Endodermal cell (in vitro differentiated cells): ENCODE measurements at regions not wholly inside any gene's neighbourhood (a gene's known extent, or its start where the extent isn't known, plus 50 kb on each side); places are given as distances from the start of the nearest gene placed in this dataset.
"Not testable (repeated sequence)": the region's sequence is repeated elsewhere in the genome, so short reads cannot be mapped to it uniquely, and the experiment has no call there.

Experiments used
- DNase-seq: peaks from one replicate; pipeline ENCODE4 v3.0.0-alpha.2; 2017
- H3K27ac ChIP-seq: 2 replicates; pipeline ENCODE4 v1.5.1; 2013; ENCODE audit warnings: mild to moderate bottlenecking, low read depth, low read length, moderate library complexity
- H3K27me3 ChIP-seq: 2 replicates; pipeline ENCODE4 v1.6.1; 2013; ENCODE audit warnings: mild to moderate bottlenecking, low read length, moderate library complexity; ENCODE audit not compliant: insufficient read depth, control insufficient read depth, poor library complexity, severe bottlenecking
- H3K36me3 ChIP-seq: 2 replicates; pipeline ENCODE4 v1.7.0; 2013; ENCODE audit warnings: mild to moderate bottlenecking, low read length, moderate library complexity; ENCODE audit not compliant: control insufficient read depth, insufficient read depth
- H3K4me1 ChIP-seq: one replicate; pipeline ENCODE4 v1.7.0; 2013; ENCODE audit warnings: low read length; ENCODE audit not compliant: control insufficient read depth, insufficient read depth
- H3K4me3 ChIP-seq: 2 replicates; pipeline ENCODE4 v1.5.1; 2013; ENCODE audit warnings: mild to moderate bottlenecking, low read length, moderate library complexity
- H3K9ac ChIP-seq: 2 replicates; pipeline ENCODE4 v1.6.1; 2013; ENCODE audit warnings: mild to moderate bottlenecking, low read length, moderate library complexity; ENCODE audit not compliant: poor library complexity, severe bottlenecking; ENCODE audit errors: extremely low read depth
- H3K9me3 ChIP-seq: 2 replicates; pipeline ENCODE4 v1.6.1; 2013; ENCODE audit warnings: mild to moderate bottlenecking, low read length, moderate library complexity; ENCODE audit not compliant: control insufficient read depth
- H3K27ac Mint-ChIP-seq: 2 replicates; pipeline ENCODE4 v1.8.0; 2020; ENCODE audit warnings: mixed read lengths
- H3K27me3 Mint-ChIP-seq: 2 replicates; pipeline ENCODE4 v1.8.0; 2021; ENCODE audit warnings: mild to moderate bottlenecking, mixed read lengths; ENCODE audit not compliant: insufficient read depth
- H3K36me3 Mint-ChIP-seq: 2 replicates; pipeline ENCODE4 v1.8.0; 2020; ENCODE audit warnings: low read depth, mixed read lengths
- H3K4me1 Mint-ChIP-seq: 2 replicates; pipeline ENCODE4 v1.8.0; 2020; ENCODE audit warnings: mixed read lengths
- H3K4me3 Mint-ChIP-seq: 2 replicates; pipeline ENCODE4 v1.8.0; 2020; ENCODE audit warnings: mild to moderate bottlenecking, moderate library complexity, mixed read lengths
- H3K9me3 Mint-ChIP-seq: 2 replicates; pipeline ENCODE4 v1.8.0; 2020; ENCODE audit warnings: mild to moderate bottlenecking, mixed read lengths
- WGBS, 2 experiments: methylation state at CpG; one replicate each; pipeline versions ENCODE4 v1.1.5 to v1.1.7; 2013; ENCODE audit warnings: missing lambda C conversion rate in 2 of 2, mixed read lengths in 1 of 2; ENCODE audit not compliant: insufficient coverage in 1 of 2, insufficient read length in 1 of 2; 5-methylcytosine and 5-hydroxymethylcytosine counted together
- TF ChIP-seq, protein P1 (sequence below): fragments of 200-600 bp; sonication (generic); conservative IDR thresholded peaks from 2 replicates; pipeline ENCODE4 v1.5.0; 2021; ENCODE audit warnings: antibody characterized with exemption, mild to moderate bottlenecking

DNA sequence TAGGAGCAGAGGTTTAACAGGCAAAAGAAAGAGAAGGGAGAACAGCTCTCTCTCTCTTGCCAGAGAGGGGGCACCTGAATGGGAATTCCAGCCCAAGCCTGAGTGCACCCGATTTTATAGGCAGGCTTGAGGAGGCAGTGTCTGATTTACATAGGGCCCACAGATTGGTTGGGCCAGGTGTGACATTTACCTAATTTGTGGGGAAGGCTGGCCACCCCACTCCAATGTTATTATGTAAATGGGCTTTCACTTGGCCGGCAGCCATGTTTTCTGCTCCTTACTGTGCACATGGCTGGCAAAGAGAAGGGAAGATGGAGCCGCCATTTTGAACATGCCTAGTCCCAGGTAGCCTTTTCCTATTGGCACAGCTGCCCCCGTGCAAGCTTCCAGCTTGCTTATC is 735.5 kb upstream of the AUTS2 start:
- 89 to 96% methylated on average over 3 to 4 of the region's 4 CpGs for WGBS, 2 experiments
- DNase-seq, result no peak
- Mint-ChIP-seq H3K27ac (no peak overlapping the region), H3K36me3 (peaks cover 3% of the 10 kb centered on the region), H3K4me3 (no peak overlapping the region), H3K27me3 (no peaks in the 10 kb centered on the region), H3K4me1 (peaks cover 18% of the 10 kb centered on the region), H3K9me3 (peaks cover 17% of the 10 kb centered on the region)
- Histone ChIP-seq H3K9me3 (peaks cover 14% of the 10 kb centered on the region), H3K27me3 (no peaks in the 10 kb centered on the region), H3K4me3 (no peak overlapping the region), H3K36me3 (no peaks in the 10 kb centered on the region), H3K27ac (no peak overlapping the region), H3K9ac (no peak overlapping the region), H3K4me1 (no peaks in the 10 kb centered on the region)
- TF ChIP-seq, protein P1, sequence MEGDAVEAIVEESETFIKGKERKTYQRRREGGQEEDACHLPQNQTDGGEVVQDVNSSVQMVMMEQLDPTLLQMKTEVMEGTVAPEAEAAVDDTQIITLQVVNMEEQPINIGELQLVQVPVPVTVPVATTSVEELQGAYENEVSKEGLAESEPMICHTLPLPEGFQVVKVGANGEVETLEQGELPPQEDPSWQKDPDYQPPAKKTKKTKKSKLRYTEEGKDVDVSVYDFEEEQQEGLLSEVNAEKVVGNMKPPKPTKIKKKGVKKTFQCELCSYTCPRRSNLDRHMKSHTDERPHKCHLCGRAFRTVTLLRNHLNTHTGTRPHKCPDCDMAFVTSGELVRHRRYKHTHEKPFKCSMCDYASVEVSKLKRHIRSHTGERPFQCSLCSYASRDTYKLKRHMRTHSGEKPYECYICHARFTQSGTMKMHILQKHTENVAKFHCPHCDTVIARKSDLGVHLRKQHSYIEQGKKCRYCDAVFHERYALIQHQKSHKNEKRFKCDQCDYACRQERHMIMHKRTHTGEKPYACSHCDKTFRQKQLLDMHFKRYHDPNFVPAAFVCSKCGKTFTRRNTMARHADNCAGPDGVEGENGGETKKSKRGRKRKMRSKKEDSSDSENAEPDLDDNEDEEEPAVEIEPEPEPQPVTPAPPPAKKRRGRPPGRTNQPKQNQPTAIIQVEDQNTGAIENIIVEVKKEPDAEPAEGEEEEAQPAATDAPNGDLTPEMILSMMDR, result no peak

DNA sequence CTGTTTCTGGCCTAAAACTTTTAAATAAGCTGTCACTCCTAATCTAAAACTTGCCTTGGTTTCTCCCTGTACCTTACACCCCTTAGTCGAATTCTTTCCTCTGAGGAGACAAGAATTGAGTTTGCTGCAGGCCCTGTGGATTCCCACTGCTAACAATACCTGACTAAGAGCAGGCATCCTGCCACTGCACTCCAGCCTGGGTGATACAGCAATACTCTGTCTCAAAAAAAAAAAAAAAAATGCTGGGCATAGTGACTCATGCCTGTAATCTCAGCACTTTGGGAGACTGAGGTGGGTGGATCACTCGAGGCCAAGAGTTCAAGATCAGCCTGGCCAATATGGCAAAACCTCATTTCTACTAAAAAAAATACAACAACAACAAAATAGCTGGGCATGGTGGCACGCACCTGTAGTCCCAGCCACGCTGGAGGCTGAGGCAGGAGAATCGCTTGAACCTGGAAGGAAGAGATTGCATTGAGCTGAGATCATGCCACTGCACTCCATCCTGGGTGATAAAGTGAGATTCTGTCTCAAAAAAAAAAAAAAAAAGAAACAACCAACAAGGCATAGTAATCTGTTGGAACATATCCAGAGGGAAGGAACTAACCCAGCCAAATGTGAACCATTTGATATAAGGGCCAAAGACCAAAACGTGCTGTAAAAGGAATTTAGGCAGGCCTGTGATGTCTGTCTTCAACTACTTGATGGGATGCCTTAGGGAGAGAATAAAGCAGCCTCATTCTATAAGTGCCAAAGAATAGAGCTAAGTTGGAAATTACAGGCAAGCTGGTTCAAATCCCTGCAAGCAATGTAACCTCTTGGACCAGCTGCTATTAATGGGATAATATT is 732.7 kb upstream of the AUTS2 start:
- no peak overlapping the region for H3K4me3 Mint-ChIP-seq
- H3K27me3 Mint-ChIP-seq, result no peaks in the 10 kb centered on the region
- 70 to 77% methylated on average over 2 to 6 of the region's 6 CpGs for WGBS, 2 experiments
- Histone ChIP-seq H3K4me3 (peak overlapping the region; percentile 41), H3K4me1 (no peaks in the 10 kb centered on the region), H3K9ac (peak overlapping the region; percentile 62), H3K9me3 (peaks cover 43% of the 10 kb centered on the region), H3K27ac (peak overlapping the region; percentile 72), H3K27me3 (no peaks in the 10 kb centered on the region), H3K36me3 (no peaks in the 10 kb centered on the region)
- peaks cover 20% of the 10 kb centered on the region for H3K4me1 Mint-ChIP-seq
- peaks cover 10% of the 10 kb centered on the region for H3K36me3 Mint-ChIP-seq
- TF ChIP-seq, protein P1, result no peak
- H3K27ac Mint-ChIP-seq, result peak overlapping the region; percentile 92
- DNase-seq, result no peak
- H3K9me3 Mint-ChIP-seq, result peaks cover 43% of the 10 kb centered on the region

DNA sequence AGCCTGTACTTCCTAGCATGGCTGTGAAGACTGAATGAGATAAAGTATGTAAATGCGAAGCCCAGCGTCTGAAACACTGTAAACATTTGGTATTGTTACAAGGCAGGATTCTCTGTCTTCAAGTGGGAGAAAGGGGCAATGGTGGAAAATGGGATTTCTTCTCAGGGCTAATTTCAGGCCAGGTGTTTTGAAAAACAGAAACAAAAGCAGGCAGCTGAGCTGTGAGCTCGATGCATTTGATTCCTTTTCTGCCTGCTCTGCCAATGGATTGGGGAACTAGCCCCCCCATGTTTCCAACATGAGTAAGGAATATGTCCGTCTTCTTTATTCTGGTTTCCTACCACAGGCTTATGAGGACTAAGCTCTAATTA is 732.1 kb upstream of the AUTS2 start:
- Histone ChIP-seq H3K36me3 (no peaks in the 10 kb centered on the region), H3K27me3 (no peaks in the 10 kb centered on the region), H3K4me3 (peak overlapping the region; percentile 41), H3K9ac (peak overlapping the region; percentile 62), H3K27ac (peak overlapping the region; percentile 72), H3K4me1 (no peaks in the 10 kb centered on the region), H3K9me3 (peaks cover 48% of the 10 kb centered on the region)
- Mint-ChIP-seq H3K9me3 (peaks cover 45% of the 10 kb centered on the region), H3K27ac (peak overlapping the region; percentile 92), H3K4me3 (no peak overlapping the region), H3K4me1 (peaks cover 21% of the 10 kb centered on the region), H3K36me3 (peaks cover 10% of the 10 kb centered on the region), H3K27me3 (no peaks in the 10 kb centered on the region)
- TF ChIP-seq, protein P1, result no peak
- DNase-seq, result peak; percentile 62
- WGBS, 2 experiments, result 25% methylated on average over 4 of the region's 4 CpGs

DNA sequence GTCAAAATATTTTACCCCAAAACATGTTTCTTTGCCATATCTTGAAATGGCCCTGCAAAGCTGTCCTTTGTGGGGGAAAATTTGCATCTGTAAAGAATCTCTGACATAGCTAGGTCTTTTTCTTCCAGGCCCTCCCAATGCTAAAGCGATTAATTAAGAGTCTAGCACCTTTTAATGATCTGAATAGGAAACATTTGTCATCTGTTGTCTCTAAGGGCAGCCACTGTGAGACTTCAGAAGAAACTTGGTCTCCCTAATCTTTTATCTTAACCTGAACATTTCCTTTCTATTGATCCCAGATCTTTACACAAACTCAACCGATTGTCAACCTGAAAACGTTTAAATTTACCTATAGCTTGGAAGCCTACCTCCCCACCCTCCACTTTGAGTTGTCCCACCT is 731.6 kb upstream of the AUTS2 start:
- H3K9me3 Mint-ChIP-seq, result peaks cover 45% of the 10 kb centered on the region
- peak overlapping the region; percentile 92 for H3K27ac Mint-ChIP-seq
- not testable (repeated sequence) for H3K27me3 ChIP-seq, H3K4me1 ChIP-seq, H3K27me3 Mint-ChIP-seq, H3K27ac ChIP-seq, H3K36me3 ChIP-seq, H3K36me3 Mint-ChIP-seq, DNase-seq, H3K4me3 Mint-ChIP-seq
- Histone ChIP-seq H3K4me3 (peak overlapping the region; percentile 41), H3K9me3 (peaks cover 48% of the 10 kb centered on the region), H3K9ac (peak overlapping the region; percentile 62)
- peaks cover 21% of the 10 kb centered on the region for H3K4me1 Mint-ChIP-seq
- WGBS, 2 experiments, result 4% methylated on average over 3 of the region's 3 CpGs; no CpG with 5 or more reads in 1 of the 2 experiments
